ENCODE measurements at regions not wholly inside any gene's neighbourhood (a gene's known extent, or its start where the extent isn't known, plus 50 kb on each side); places are given as distances from the start of the nearest gene placed in this dataset.

GRCh38 chr13:99830931-99831330, 140.6 kb downstream of the ZIC5 start:
- TF ChIP-seq, protein P1, sequence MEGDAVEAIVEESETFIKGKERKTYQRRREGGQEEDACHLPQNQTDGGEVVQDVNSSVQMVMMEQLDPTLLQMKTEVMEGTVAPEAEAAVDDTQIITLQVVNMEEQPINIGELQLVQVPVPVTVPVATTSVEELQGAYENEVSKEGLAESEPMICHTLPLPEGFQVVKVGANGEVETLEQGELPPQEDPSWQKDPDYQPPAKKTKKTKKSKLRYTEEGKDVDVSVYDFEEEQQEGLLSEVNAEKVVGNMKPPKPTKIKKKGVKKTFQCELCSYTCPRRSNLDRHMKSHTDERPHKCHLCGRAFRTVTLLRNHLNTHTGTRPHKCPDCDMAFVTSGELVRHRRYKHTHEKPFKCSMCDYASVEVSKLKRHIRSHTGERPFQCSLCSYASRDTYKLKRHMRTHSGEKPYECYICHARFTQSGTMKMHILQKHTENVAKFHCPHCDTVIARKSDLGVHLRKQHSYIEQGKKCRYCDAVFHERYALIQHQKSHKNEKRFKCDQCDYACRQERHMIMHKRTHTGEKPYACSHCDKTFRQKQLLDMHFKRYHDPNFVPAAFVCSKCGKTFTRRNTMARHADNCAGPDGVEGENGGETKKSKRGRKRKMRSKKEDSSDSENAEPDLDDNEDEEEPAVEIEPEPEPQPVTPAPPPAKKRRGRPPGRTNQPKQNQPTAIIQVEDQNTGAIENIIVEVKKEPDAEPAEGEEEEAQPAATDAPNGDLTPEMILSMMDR (IDR thresholded peaks at IDR 0.05): no peak
- TF ChIP-seq EP300 (IDR thresholded peaks at IDR 0.05) (no peak), POLR2A (IDR thresholded peaks at IDR 0.05) (no peak)
